NCI-H146 (cell line): ENCODE measurements at regions not wholly inside any gene's neighbourhood (a gene's known extent, or its start where the extent isn't known, plus 50 kb on each side); places are given as distances from the start of the nearest gene placed in this dataset.

Experiments used
- DNase-seq: peaks from one replicate; lab custom pipeline; 2025; lab: John Stamatoyannopoulos, UW

GRCh38 chr11:88231894-88232482, 56.7 kb upstream of the RAB38 start:
- DNase-seq: peak; percentile 1

GRCh38 chr11:88229303-88229702, 54.1 kb upstream of the RAB38 start:
- DNase-seq: no peak
